ENCODE measurements at regions not wholly inside any gene's neighbourhood (a gene's known extent, or its start where the extent isn't known, plus 50 kb on each side); places are given as distances from the start of the nearest gene placed in this dataset.
A peak's percentile ranks its signal among the peaks of the same experiment; 100 is the strongest.

DNA sequence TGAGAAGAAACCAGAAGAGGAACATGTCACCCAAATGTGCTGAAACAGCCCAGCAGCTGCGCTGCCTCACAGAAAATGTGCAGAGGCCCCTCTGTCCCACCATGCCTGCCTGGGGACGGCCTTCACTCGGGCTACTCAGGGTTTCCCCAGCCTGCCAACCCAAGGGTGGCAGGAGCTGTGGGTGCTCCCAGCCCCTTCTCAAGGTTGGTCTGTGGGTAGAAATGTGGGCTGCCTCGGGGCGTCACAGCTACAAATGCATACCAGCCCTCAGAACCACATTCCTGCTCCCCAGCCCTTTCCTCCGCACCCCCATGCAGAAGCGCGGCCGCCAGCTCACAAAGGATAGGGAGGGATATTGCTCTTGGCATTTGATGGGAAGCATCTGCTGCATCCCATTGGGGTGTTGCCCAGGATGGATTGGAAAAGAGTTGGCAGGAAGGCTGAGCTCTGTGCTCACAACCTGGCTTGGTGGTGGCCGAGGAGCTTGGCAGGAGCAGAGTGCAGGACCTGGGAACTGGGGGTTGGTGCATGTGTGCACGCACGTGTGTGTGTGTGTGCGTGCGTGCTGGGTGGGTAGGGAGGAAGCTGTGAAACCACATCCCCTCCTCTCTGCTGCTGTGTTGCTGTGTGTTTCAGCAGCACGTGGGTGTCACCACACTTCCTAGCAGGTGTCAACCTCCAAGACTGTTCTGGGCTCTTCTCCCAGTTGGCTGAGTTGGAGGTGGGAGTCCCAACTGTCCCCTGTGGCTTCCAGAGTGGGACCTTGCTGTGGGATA is 304.4 kb downstream of the SEC14L1 start (continued):
- TF ChIP-seq, protein P1, sequence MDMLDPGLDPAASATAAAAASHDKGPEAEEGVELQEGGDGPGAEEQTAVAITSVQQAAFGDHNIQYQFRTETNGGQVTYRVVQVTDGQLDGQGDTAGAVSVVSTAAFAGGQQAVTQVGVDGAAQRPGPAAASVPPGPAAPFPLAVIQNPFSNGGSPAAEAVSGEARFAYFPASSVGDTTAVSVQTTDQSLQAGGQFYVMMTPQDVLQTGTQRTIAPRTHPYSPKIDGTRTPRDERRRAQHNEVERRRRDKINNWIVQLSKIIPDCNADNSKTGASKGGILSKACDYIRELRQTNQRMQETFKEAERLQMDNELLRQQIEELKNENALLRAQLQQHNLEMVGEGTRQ (IDR thresholded peaks at IDR 0.05; ENCODE audit: low read depth, low read length): no peak
- TF ChIP-seq, protein P1 (CRISPR knock-in tag; IDR thresholded peaks at IDR 0.05; ENCODE audit: borderline replicate concordance): no peak
- TF ChIP-seq ZNF333 (CRISPR knock-in tag; IDR thresholded peaks at IDR 0.05; ENCODE audit: borderline replicate concordance) (peak; percentile 37; the same call in 1 of the 2 replicates), RBM22 (optimal IDR thresholded peaks at IDR 0.05; ENCODE audit: low read length) (peak; percentile 92), AGO2 (optimal IDR thresholded peaks at IDR 0.05; ENCODE audit: low read depth, low read length) (peak; percentile 72), DNMT1 (CRISPR knock-in tag; IDR thresholded peaks at IDR 0.05) (no peak)

DNA sequence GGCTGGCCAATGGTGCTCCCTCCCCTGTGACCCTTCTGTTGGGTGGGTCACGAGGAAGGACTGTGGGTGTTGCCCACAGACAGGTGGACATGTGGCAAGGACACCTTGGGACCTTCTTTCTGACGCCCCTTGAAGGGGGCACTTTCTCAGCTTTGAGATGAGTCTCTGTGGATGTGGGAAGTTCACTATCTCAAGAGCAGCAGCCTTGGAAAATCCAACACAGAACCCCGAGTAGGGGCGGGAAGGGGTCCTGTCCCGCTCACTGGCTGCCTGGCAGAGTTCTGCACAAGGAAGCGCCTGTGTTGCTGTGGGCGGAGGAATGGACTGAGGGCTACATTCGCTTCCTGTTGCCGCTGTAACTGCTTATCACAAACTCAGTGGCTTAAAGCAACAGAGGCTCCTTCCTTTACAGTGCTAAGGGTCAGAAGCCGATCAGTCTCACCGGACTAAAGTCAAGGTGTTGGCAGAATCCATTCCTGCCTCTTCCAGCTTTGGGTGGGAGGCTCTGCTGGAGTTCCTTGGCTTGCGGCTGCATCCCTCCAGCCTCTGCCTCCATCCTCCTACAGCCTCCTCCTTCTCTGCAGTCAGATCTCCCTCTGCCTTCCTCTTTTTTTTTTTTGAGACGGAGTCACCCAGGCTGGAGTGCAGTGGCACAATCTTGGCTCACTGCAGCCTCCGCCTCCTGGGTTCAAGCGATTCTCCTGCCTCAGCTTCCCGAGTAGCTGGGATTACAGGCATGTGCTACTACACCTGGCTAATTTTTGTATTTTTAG is 305.2 kb downstream of the SEC14L1 start:
- no TSS peak for BruUV-seq (replicated peaks)
- in situ Hi-C loops (cut with HindIII; ENCODE audit: extremely low pct_ligation_motif_present, low pct_unique_long_range_greater_than_20kb): no loop called here
- WGBS (ENCODE audit: low lambda C conversion rate): 92% methylated on average over 14 of the region's 16 CpGs
- ATAC-seq: no peak
- H3K9me3 ChIP-seq (ENCODE audit: low read length): no peaks in the 10 kb centered on the region
- H3K36me3 ChIP-seq (replicated peaks in 1 of 2; ENCODE audit: control insufficient read depth in 1 of 2, insufficient read depth in 2 of 2, low read length in 2 of 2): peaks cover 10 to 37% of the 10 kb centered on the region in 2 experiments
- H3K4me2 ChIP-seq (ENCODE audit: low read depth, low read length): no peak overlapping the region
- H3K9ac ChIP-seq (ENCODE audit: insufficient read depth, low read depth, low read length): no peak overlapping the region
- no peak for DNase-seq (ENCODE audit: low spot score)
- POLR2A ChIA-PET: interaction anchor here (1.9 kb wide), 1 partner anchor 8 kb away, joined by 12 read pairs; no protein-coding TSS in a partner anchor
- H2AFZ ChIP-seq (ENCODE audit: low read length): no peak overlapping the region
- peaks cover 46% of the 10 kb centered on the region for H3K79me2 ChIP-seq (ENCODE audit: insufficient read depth, low read length)
- FAIRE-seq: no peak
- peaks cover 16% of the 10 kb centered on the region for H3K4me1 ChIP-seq (ENCODE audit: insufficient read depth, low read length)
- intact Hi-C loops (cut with micrococcal nuclease; ENCODE audit: unreplicated experiment): no loop called here
- no peak overlapping the region for H3K4me3 ChIP-seq (replicated peaks in 1 of 3; ENCODE audit: insufficient read depth in 1 of 3, low read depth in 2 of 3, low read length in 3 of 3)
- no peaks in the 10 kb centered on the region; a peak in 1 of 5 replicates for H3K27me3 ChIP-seq (ENCODE audit: control insufficient read depth in 1 of 2, insufficient read depth in 2 of 2, low read length in 2 of 2)
- H3K27ac ChIP-seq (ENCODE audit: extremely low read length, insufficient read depth, low read length): no peak overlapping the region
- H4K20me1 ChIP-seq (ENCODE audit: insufficient read depth, low read length): peaks cover 26% of the 10 kb centered on the region; the same call in 1 of the 2 replicates
- CTCF ChIA-PET (ENCODE audit: low intra/inter-chr PET ratio, low total read pairs): no interaction called here
- TF ChIP-seq MYC (CRISPR knock-in tag; IDR thresholded peaks at IDR 0.05; ENCODE audit: borderline replicate concordance): no peak
- no peak for TF ChIP-seq JUN (CRISPR knock-in tag; IDR thresholded peaks at IDR 0.05)
- no peak for TF ChIP-seq RBAK (CRISPR knock-in tag; IDR thresholded peaks at IDR 0.05)
- no peak for TF ChIP-seq FOXM1 (CRISPR knock-in tag; IDR thresholded peaks at IDR 0.05)
- no peak for TF ChIP-seq MAFK (conservative IDR thresholded peaks at IDR 0.05 in 1 of 2, IDR thresholded peaks at IDR 0.05 in 1 of 2; ENCODE audit: low read length in 2 of 2)
- TF ChIP-seq ZSCAN22 (CRISPR knock-in tag; IDR thresholded peaks at IDR 0.05): no peak
- TF ChIP-seq NCOA2 (CRISPR knock-in tag; IDR thresholded peaks at IDR 0.05): no peak
- TF ChIP-seq ATAD3A (CRISPR knock-in tag; IDR thresholded peaks at IDR 0.05): no peak
- no peak for TF ChIP-seq ATF7-NPFF (CRISPR knock-in tag; IDR thresholded peaks at IDR 0.05; ENCODE audit: low read depth)
- no peak for TF ChIP-seq CAMTA2 (CRISPR knock-in tag; IDR thresholded peaks at IDR 0.05; ENCODE audit: borderline replicate concordance)
- TF ChIP-seq TAF1 (CRISPR knock-in tag; IDR thresholded peaks at IDR 0.05): no peak
- TF ChIP-seq ZNF775 (CRISPR knock-in tag; IDR thresholded peaks at IDR 0.05; ENCODE audit: borderline replicate concordance): no peak
- TF ChIP-seq SOX13 (IDR thresholded peaks at IDR 0.05): no peak
- TF ChIP-seq SOX13 (CRISPR knock-in tag; conservative IDR thresholded peaks at IDR 0.05 in 1 of 2, IDR thresholded peaks at IDR 0.05 in 1 of 2): no peak
- no peak for TF ChIP-seq ZNF672 (CRISPR knock-in tag; IDR thresholded peaks at IDR 0.05)
- no peak for TF ChIP-seq SPEN (CRISPR knock-in tag; IDR thresholded peaks at IDR 0.05; ENCODE audit: low read depth)

Measured in HepG2 (cell line).